SK-N-SH treated with all-trans-retinoic acid at 6 μM for 48 hours (cell line): ENCODE measurements at regions not wholly inside any gene's neighbourhood (a gene's known extent, or its start where the extent isn't known, plus 50 kb on each side); places are given as distances from the start of the nearest gene placed in this dataset.

Source experiments
- ATAC-seq: fragments of 200-7000 bp; cut with Tn5 transposase; 3 replicates; pipeline ENCODE4 v1.9.1; 2020; ENCODE audit warnings: mild to moderate bottlenecking, moderate library complexity
- ARNTL ChIP-seq: fragments of 450-650 bp; formaldehyde crosslinking; IDR thresholded peaks from 2 replicates; pipeline ENCODE4 v1.5.0; 2020; ENCODE audit warnings: low read depth, mild to moderate bottlenecking, moderate library complexity, borderline replicate concordance
- BACH2 ChIP-seq: fragments of 250-450 bp; sonication (Bioruptor Pico); IDR thresholded peaks from 2 replicates; pipeline ENCODE4 v1.9.0; 2021; ENCODE audit warnings: mild to moderate bottlenecking, borderline replicate concordance
- CSDC2 ChIP-seq: fragments of 250-450 bp; sonication (Bioruptor Pico); IDR thresholded peaks from 2 replicates; pipeline ENCODE4 v1.5.0; 2020; ENCODE audit warnings: mild to moderate bottlenecking, moderate library complexity
- ESRRG ChIP-seq: fragments of 250-450 bp; sonication (Bioruptor Pico); IDR thresholded peaks from 2 replicates; pipeline ENCODE4 v1.6.1; 2021; ENCODE audit warnings: mild to moderate bottlenecking
- OSR1 ChIP-seq: fragments of 250-450 bp; sonication (Bioruptor Pico); IDR thresholded peaks from 2 replicates; pipeline ENCODE4 v1.8.0; 2022; ENCODE audit warnings: moderate library complexity, mild to moderate bottlenecking, inconsistent platforms
- POU6F1 ChIP-seq: fragments of 250-450 bp; sonication (Bioruptor Pico); IDR thresholded peaks from 2 replicates; pipeline ENCODE4 v1.8.0; 2021; ENCODE audit warnings: low read depth, mild to moderate bottlenecking, moderate library complexity, borderline replicate concordance
- PPARA ChIP-seq: fragments of 250-450 bp; sonication (Bioruptor Pico); IDR thresholded peaks from 2 replicates; pipeline ENCODE4 v1.5.0; 2020; ENCODE audit warnings: mild to moderate bottlenecking, borderline replicate concordance
- RARB ChIP-seq: fragments of 250-450 bp; sonication (Bioruptor Pico); IDR thresholded peaks from 2 replicates; pipeline ENCODE4 v1.8.0; 2021; ENCODE audit warnings: mild to moderate bottlenecking, moderate library complexity
- SNAI2 ChIP-seq: fragments of 250-450 bp; sonication (Bioruptor Pico); IDR thresholded peaks from 2 replicates; pipeline ENCODE4 v1.5.0; 2020; ENCODE audit warnings: mild to moderate bottlenecking, moderate library complexity
- TCF4 ChIP-seq: fragments of 250-450 bp; sonication (Bioruptor Pico); IDR thresholded peaks from 2 replicates; pipeline ENCODE4 v1.8.0; 2021; ENCODE audit warnings: mild to moderate bottlenecking, moderate library complexity, borderline replicate concordance
- TOX ChIP-seq: fragments of 250-450 bp; sonication (Bioruptor Pico); IDR thresholded peaks from 2 replicates; pipeline ENCODE4 v1.8.0; 2021; ENCODE audit warnings: mild to moderate bottlenecking, moderate library complexity, borderline replicate concordance
- TSHZ2 ChIP-seq: fragments of 250-450 bp; sonication (Bioruptor Pico); IDR thresholded peaks from 2 replicates; pipeline ENCODE4 v1.5.0; 2020; ENCODE audit warnings: mild to moderate bottlenecking, moderate library complexity
- ZC3H10 ChIP-seq: fragments of 250-450 bp; sonication (Bioruptor Pico); IDR thresholded peaks from 2 replicates; pipeline ENCODE4 v1.5.1; 2021; ENCODE audit warnings: mild to moderate bottlenecking, moderate library complexity
- ZFP3 ChIP-seq: fragments of 250-450 bp; sonication (Bioruptor Pico); IDR thresholded peaks from 2 replicates; pipeline ENCODE4 v1.5.0; 2020; ENCODE audit warnings: mild to moderate bottlenecking, moderate library complexity
- ZFP30 ChIP-seq: fragments of 450-650 bp; formaldehyde crosslinking; IDR thresholded peaks from 2 replicates; pipeline ENCODE4 v1.5.0; 2022; ENCODE audit warnings: mild to moderate bottlenecking, moderate library complexity
- ZNF70 ChIP-seq: fragments of 450-650 bp; formaldehyde crosslinking; IDR thresholded peaks from 2 replicates; pipeline ENCODE4 v1.5.0; 2020; ENCODE audit warnings: mild to moderate bottlenecking, moderate library complexity
- ZNF8 ChIP-seq: fragments of 450-650 bp; formaldehyde crosslinking; IDR thresholded peaks from 2 replicates; pipeline ENCODE4 v1.5.0; 2020; ENCODE audit warnings: mild to moderate bottlenecking, moderate library complexity
- TF ChIP-seq, protein P1 (sequence below): fragments of 250-450 bp; sonication (Bioruptor Pico); IDR thresholded peaks from 2 replicates; pipeline ENCODE4 v1.5.1; 2020; ENCODE audit warnings: low read depth, mild to moderate bottlenecking, moderate library complexity
- TF ChIP-seq, protein P2 (sequence below): fragments of 250-450 bp; sonication (Bioruptor Pico); IDR thresholded peaks from 2 replicates; pipeline ENCODE4 v1.5.1; 2021; ENCODE audit warnings: mild to moderate bottlenecking, moderate library complexity

- ATAC-seq: no peak
- TF ChIP-seq, protein P1, sequence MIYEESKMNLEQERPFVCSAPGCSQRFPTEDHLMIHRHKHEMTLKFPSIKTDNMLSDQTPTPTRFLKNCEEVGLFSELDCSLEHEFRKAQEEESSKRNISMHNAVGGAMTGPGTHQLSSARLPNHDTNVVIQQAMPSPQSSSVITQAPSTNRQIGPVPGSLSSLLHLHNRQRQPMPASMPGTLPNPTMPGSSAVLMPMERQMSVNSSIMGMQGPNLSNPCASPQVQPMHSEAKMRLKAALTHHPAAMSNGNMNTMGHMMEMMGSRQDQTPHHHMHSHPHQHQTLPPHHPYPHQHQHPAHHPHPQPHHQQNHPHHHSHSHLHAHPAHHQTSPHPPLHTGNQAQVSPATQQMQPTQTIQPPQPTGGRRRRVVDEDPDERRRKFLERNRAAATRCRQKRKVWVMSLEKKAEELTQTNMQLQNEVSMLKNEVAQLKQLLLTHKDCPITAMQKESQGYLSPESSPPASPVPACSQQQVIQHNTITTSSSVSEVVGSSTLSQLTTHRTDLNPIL (CRISPR knock-in tag): no peak
- TF ChIP-seq ESRRG (CRISPR knock-in tag): no peak
- TF ChIP-seq TCF4: no peak
- TF ChIP-seq ZNF8 (CRISPR knock-in tag): no peak
- TF ChIP-seq ZNF70 (CRISPR knock-in tag): no peak
- TF ChIP-seq PPARA (CRISPR knock-in tag): no peak
- TF ChIP-seq CSDC2 (CRISPR knock-in tag): no peak
- no peak for TF ChIP-seq ZC3H10
- no peak for TF ChIP-seq TSHZ2 (CRISPR knock-in tag)
- TF ChIP-seq ARNTL (CRISPR knock-in tag): no peak
- no peak for TF ChIP-seq ZFP3 (CRISPR knock-in tag)
- no peak for TF ChIP-seq SNAI2 (CRISPR knock-in tag)
- TF ChIP-seq POU6F1 (CRISPR knock-in tag): no peak
- no peak for TF ChIP-seq ZFP30 (CRISPR knock-in tag)
Observed at GRCh38 chr14:101197595-101198397, 294.3 kb upstream of the RTL1 start.

- TF ChIP-seq RARB (CRISPR knock-in tag) (no peak), TSHZ2 (CRISPR knock-in tag) (no peak), BACH2 (no peak), TCF4 (no peak), ZFP3 (CRISPR knock-in tag) (no peak)
- no peak for ATAC-seq
Observed at GRCh38 chr14:101198398-101199027, 295.0 kb upstream of the RTL1 start.

DNA sequence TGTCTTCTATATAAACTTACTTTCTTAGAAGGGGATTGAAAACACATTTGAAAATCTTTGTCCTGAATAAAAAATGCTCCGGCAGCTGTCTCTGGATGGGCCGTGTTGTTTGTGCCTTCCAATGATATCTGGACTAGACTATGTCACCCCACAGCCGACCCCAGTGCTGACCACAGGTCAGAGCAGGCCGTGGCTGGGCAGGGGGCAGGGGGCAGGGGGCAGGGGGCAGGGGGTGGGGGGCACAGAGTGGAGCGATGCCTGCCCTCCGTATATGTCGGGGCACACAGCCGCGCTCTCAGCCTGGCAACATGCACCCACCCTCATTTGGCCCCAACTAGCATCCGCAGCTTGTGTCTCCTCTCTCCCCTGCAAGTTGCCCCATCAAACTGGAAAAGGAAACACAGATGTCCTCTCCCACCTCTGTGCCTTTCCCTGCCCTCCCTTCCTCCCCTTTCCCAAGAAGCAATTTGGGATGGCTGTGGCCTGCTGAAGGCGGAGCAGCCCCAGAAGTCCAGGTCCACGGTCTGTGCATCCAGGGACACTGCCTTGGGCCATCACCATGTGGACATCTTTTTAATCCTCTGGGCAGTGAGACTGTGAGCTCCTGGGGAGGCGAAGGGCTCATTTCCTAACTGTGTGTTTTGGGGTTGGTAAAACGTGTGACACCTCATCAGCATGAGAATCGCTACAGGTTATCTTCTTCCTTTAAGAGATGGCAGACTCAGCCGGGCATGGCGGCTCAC is 295.7 kb upstream of the RTL1 start:
- no peak for TF ChIP-seq TCF4
- no peak for TF ChIP-seq ZC3H10
- TF ChIP-seq TOX (CRISPR knock-in tag): no peak
- TF ChIP-seq TSHZ2 (CRISPR knock-in tag): no peak
- no peak for TF ChIP-seq OSR1
- TF ChIP-seq ZFP3 (CRISPR knock-in tag): no peak
- TF ChIP-seq, protein P2, sequence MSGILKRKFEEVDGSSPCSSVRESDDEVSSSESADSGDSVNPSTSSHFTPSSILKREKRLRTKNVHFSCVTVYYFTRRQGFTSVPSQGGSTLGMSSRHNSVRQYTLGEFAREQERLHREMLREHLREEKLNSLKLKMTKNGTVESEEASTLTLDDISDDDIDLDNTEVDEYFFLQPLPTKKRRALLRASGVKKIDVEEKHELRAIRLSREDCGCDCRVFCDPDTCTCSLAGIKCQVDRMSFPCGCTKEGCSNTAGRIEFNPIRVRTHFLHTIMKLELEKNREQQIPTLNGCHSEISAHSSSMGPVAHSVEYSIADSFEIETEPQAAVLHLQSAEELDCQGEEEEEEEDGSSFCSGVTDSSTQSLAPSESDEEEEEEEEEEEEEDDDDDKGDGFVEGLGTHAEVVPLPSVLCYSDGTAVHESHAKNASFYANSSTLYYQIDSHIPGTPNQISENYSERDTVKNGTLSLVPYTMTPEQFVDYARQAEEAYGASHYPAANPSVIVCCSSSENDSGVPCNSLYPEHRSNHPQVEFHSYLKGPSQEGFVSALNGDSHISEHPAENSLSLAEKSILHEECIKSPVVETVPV: no peak
- no peak for TF ChIP-seq ARNTL (CRISPR knock-in tag)
- TF ChIP-seq SNAI2 (CRISPR knock-in tag): no peak
- TF ChIP-seq, protein P1 (CRISPR knock-in tag): no peak
- TF ChIP-seq, all 23 proteins: peak for 0
- ATAC-seq: no peak
